Heart left ventricle (tissue), 16 donors: ENCODE measurements at regions not wholly inside any gene's neighbourhood (a gene's known extent, or its start where the extent isn't known, plus 50 kb on each side); places are given as distances from the start of the nearest gene placed in this dataset.

Experiments
- ATAC-seq, 4 donors: fragments of 200-7000 bp; cut with Tn5 transposase; one replicate each; pipeline ENCODE4 v1.9.1; 2020 to 2022; ENCODE audit warnings: moderate library complexity in 4 of 4, mild to moderate bottlenecking in 3 of 4, moderate number of reproducible peaks in 1 of 4
- DNase-seq, 5 donors: peaks; one replicate each; pipeline ENCODE4 v3.0.0-alpha.2; 2020
- H3K27ac ChIP-seq, 12 donors: fragments of 200-600 bp; sonication (generic) in 4 of 12; one replicate each; pipeline versions ENCODE4 v1.5.0 to v1.8.0; 2016 to 2022; ENCODE audit warnings: mild to moderate bottlenecking in 2 of 12
- H3K27me3 ChIP-seq, 9 donors: fragments of 200-600 bp; sonication (generic) in 2 of 9; one replicate each; pipeline versions ENCODE4 v1.5.1 to v1.8.0; 2016 to 2022; ENCODE audit warnings: mild to moderate bottlenecking in 3 of 9
- H3K36me3 ChIP-seq, 9 donors: fragments of 200-600 bp; sonication (generic) in 2 of 9; one replicate each; pipeline versions ENCODE4 v1.5.0 to v1.8.0; 2018 to 2022; ENCODE audit warnings: mild to moderate bottlenecking in 2 of 9
- H3K4me1 ChIP-seq, 12 donors: fragments of 200-600 bp; sonication (generic) in 4 of 12; one replicate each; pipeline versions ENCODE4 v1.5.0 to v1.8.0; 2016 to 2022; ENCODE audit warnings: mild to moderate bottlenecking in 3 of 12
- H3K4me3 ChIP-seq, 12 donors: fragments of 200-600 bp; sonication (generic) in 4 of 12; one replicate each; pipeline versions ENCODE4 v1.5.0 to v1.8.0; 2017 to 2022; ENCODE audit warnings: mild to moderate bottlenecking in 9 of 12, moderate library complexity in 4 of 12
- H3K9me3 ChIP-seq, 12 donors: fragments of 200-600 bp; sonication (generic) in 4 of 12; one replicate each; pipeline versions ENCODE4 v1.5.0 to v1.8.0; 2016 to 2022; ENCODE audit warnings: mild to moderate bottlenecking in 1 of 12
- POLR2A ChIP-seq, 2 donors: fragments of 450-650 bp; IDR thresholded peaks; one replicate each; pipeline ENCODE4 v1.6.1; 2017; ENCODE audit warnings: antibody characterized with exemption in 2 of 2, mild to moderate bottlenecking in 2 of 2, moderate library complexity in 2 of 2
- WGBS, 4 donors: extraction: QIAGEN DNeasy Blood & Tissue Kit in 2 of 4; methylation state at CpG; one replicate each; pipeline versions ENCODE4 v1.1.5 to v1.1.7; 2013 to 2018; 5-methylcytosine and 5-hydroxymethylcytosine counted together
- intact Hi-C, 10 donors: fragments of 100-400 bp; cut with DNase I; formaldehyde crosslinking; loops; one replicate each; pipeline versions ENCODE4 v1.11.1 to v1.14.2; 2022
- TF ChIP-seq, protein P1 (sequence below), 12 donors: fragments of 200-600 bp; sonication (generic) in 4 of 12; IDR thresholded peaks; one replicate each; pipeline versions ENCODE4 v1.5.0 to v1.8.0; 2018 to 2022; ENCODE audit warnings: antibody characterized with exemption in 12 of 12, mild to moderate bottlenecking in 5 of 12
- donor health status: ischemic (EF 13 %, LVEDD 7.1; RV severe dilation, severe dysfunction).
- donor health status: healthy with polysubstance abuse.
- donor health status: DM: no; HTN: yes; CAD: no.
- donor health status: DM: no; HTN: no; CAD: no.
- donor health status: ischemic (EF 25% LVEDD 6.9; RV normal size, moderate dysfunction).
- donor health status: ischemic (EF 25% LVEDD 5.7; RV mildly dilated, moderate dysfunction).
- donor health status: healthy.
- donor health status: DM: yes; HTN: yes; CAD: no.
- donor health status: ischemic (EF 35%, LVEDD 5.7; RV mildly dilated, moderate dysfunction).
- donor health status: nonischemic (EF 11% LVEDD 7.7; RV severe dilation, severe dysfunction).
- donor health status: DM: yes; HTN: yes; CAD: no.
- donor health status: PGD.
- donor health status: ischemic (EF 29% LVEDD 5.4; RV normal size, mild dysfunction).
- donor health status: nonischemic (EF 23%, LVEDD 6.1; RV moderate dilation, normal function).

DNA sequence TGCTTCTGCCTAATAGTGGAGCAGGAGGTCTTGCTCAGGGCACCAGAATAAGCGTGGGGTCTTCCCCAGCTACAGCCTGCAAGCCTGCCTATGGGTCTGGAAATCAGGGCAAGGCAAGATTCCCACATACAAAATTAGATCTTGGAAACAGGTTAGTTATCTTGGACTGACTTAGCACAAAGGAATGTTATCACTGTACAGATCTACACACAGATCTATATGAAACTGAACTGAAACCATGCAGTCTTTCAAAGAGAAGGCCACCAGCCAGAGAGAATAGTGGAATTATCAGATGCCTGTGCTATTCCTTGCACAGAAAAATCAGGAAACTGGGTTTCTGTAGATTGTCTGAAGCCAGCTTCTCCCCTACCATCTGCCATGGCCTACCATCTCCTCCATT lies 585.7 kb downstream of the ACTL7B start:
- no peak for ATAC-seq
- DNase-seq, result no peak
- 86 to 100% (median 97%) methylated on average over 1 of the region's 1 CpG for WGBS, 4 donors
- intact Hi-C loops, result loop anchor here (5.0 to 10.0 kb wide), 12 partner anchors 118 to 803 kb away; partner anchors contain the start of gene KLF4 (in 5 of the 10)
- no peaks in the 10 kb centered on the region for H3K9me3 ChIP-seq
- TF ChIP-seq, protein P1, sequence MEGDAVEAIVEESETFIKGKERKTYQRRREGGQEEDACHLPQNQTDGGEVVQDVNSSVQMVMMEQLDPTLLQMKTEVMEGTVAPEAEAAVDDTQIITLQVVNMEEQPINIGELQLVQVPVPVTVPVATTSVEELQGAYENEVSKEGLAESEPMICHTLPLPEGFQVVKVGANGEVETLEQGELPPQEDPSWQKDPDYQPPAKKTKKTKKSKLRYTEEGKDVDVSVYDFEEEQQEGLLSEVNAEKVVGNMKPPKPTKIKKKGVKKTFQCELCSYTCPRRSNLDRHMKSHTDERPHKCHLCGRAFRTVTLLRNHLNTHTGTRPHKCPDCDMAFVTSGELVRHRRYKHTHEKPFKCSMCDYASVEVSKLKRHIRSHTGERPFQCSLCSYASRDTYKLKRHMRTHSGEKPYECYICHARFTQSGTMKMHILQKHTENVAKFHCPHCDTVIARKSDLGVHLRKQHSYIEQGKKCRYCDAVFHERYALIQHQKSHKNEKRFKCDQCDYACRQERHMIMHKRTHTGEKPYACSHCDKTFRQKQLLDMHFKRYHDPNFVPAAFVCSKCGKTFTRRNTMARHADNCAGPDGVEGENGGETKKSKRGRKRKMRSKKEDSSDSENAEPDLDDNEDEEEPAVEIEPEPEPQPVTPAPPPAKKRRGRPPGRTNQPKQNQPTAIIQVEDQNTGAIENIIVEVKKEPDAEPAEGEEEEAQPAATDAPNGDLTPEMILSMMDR (IDR thresholded peaks at IDR 0.05), result no peak
- no peak for TF ChIP-seq POLR2A (IDR thresholded peaks at IDR 0.05)
- no peak overlapping the region for H3K27ac ChIP-seq
- H3K27me3 ChIP-seq, result no peaks in the 10 kb centered on the region
- H3K36me3 ChIP-seq, result no peaks in the 10 kb centered on the region
- peaks cover 0 to 20% (median 0%) of the 10 kb centered on the region in 12 donors for H3K4me1 ChIP-seq
- H3K4me3 ChIP-seq, result no peak overlapping the region

DNA sequence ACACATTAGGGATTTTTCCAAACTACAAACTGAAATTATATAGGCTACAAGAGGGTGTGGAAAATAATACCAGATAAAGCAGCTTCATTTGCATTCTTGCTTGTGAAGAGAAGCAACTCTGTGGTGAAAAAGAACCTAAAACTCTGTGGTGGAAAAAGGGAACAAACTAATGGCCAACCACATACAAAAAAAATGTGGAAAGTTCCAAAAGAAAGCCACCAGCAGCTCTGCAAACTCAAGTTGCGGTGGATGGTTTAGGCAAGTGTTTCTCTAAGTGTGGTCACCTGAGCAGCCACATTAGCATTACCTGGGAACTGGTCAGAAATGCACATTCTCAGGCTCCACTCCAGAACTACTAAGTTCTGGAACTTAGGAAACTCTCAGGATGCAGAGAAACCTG lies 586.4 kb downstream of the ACTL7B start:
- no peak for ATAC-seq
- no peak overlapping the region for H3K4me3 ChIP-seq
- no peak overlapping the region for H3K27ac ChIP-seq
- H3K27me3 ChIP-seq, result no peaks in the 10 kb centered on the region
- intact Hi-C loops, result no loop called here
- H3K4me1 ChIP-seq, result peaks cover 0 to 20% (median 0%) of the 10 kb centered on the region in 12 donors
- no peak for TF ChIP-seq POLR2A (IDR thresholded peaks at IDR 0.05)
- TF ChIP-seq, protein P1 (IDR thresholded peaks at IDR 0.05), result no peak
- H3K36me3 ChIP-seq, result no peaks in the 10 kb centered on the region
- no peak for DNase-seq
- WGBS, 4 donors, result 89 to 94% (median 92%) methylated on average over 1 of the region's 1 CpG
- no peaks in the 10 kb centered on the region for H3K9me3 ChIP-seq

DNA sequence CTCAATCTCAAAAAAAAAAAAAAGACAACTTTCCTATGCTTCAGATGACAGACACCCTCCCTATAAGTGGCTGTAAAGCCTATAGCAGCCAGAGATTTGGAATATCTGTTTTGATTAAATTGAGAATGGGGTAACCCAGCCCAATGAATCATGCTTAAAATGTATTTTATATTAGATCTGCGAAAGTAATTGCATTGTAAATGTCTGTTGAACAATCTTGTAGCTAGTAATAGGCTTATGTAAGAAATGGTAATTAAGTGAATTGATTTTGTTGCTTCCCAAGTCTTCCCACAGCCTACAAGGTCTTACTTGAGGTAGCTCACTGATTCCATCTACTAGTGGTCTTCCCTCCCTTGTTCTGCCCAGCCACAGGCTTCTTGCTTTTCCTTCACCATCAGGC lies 590.7 kb downstream of the ACTL7B start:
- Histone ChIP-seq H3K27ac (no peak overlapping the region), H3K4me1 (peaks cover 0 to 8% (median 0%) of the 10 kb centered on the region in 12 donors), H3K36me3 (no peaks in the 10 kb centered on the region), H3K4me3 (no peak overlapping the region), H3K27me3 (no peaks in the 10 kb centered on the region), H3K9me3 (no peaks in the 10 kb centered on the region)
- 90 to 93% (median 92%) methylated on average over 1 of the region's 1 CpG for WGBS, 4 donors
- TF ChIP-seq, protein P1 (IDR thresholded peaks at IDR 0.05), result no peak
- no peak for TF ChIP-seq POLR2A (IDR thresholded peaks at IDR 0.05)
- intact Hi-C loops, result no loop called here
- DNase-seq (no peak), ATAC-seq (no peak)

DNA sequence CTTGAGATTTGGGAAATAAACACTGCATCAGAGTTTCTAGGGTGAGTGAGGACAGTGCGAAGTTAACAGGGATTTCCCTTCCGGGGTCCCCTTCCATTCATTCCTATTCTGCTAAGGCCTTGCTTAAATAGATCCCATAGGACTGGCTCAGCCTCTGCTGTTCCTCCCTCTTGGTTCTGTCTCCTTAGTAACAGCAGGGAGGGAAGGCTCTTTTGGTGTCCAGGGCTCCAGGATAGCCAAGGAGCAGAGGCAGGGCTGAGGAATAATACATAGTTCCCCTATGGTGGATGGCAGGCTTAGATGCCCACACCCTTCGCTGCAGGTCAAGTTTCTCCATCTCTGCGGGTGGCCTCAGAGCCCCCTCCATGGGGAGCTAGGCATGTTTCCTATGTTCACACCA lies 591.7 kb downstream of the ACTL7B start:
- Histone ChIP-seq H3K27ac (no peak overlapping the region), H3K4me3 (no peak overlapping the region), H3K36me3 (no peaks in the 10 kb centered on the region), H3K4me1 (no peaks in the 10 kb centered on the region), H3K27me3 (no peaks in the 10 kb centered on the region), H3K9me3 (no peaks in the 10 kb centered on the region)
- WGBS, 4 donors, result 87 to 96% (median 94%) methylated on average over 4 of the region's 4 CpGs
- intact Hi-C loops, result no loop called here
- DNase-seq, result no peak
- TF ChIP-seq POLR2A (IDR thresholded peaks at IDR 0.05), result no peak
- TF ChIP-seq, protein P1 (IDR thresholded peaks at IDR 0.05), result no peak
- no peak for ATAC-seq
